HG02852 (cell line): ENCODE measurements at regions not wholly inside any gene's neighbourhood (a gene's known extent, or its start where the extent isn't known, plus 50 kb on each side); places are given as distances from the start of the nearest gene placed in this dataset.
"Not testable (repeated sequence)": the region's sequence is repeated elsewhere in the genome, so short reads cannot be mapped to it uniquely, and the experiment has no call there.

Experiments
- ATAC-seq: cut with Tn5 transposase; IDR thresholded peaks from one replicate; pipeline ENCODE4 v1.9.1; 2021; ENCODE audit warnings: mild to moderate bottlenecking, moderate library complexity; ENCODE audit not compliant: unreplicated experiment

DNA sequence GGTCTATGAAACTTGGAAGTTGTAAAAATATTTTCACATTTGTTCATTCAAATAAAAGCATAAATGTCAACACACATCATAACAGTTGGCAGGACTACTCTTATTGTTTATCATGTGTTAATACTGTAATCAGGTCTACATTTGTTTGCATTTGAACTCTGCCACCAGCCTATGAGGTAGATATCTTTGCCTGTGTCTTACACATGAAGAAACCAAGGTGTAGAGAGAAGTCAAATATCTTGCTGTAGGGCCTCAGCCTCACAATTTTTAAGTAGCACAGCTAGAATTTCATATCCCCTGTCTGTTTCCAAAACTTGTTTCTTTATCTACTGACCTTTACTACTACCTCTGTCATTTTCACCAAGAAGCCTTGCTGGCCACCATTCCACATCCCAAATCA is 161.9 kb downstream of the ZIC4 start:
- no peak for ATAC-seq

DNA sequence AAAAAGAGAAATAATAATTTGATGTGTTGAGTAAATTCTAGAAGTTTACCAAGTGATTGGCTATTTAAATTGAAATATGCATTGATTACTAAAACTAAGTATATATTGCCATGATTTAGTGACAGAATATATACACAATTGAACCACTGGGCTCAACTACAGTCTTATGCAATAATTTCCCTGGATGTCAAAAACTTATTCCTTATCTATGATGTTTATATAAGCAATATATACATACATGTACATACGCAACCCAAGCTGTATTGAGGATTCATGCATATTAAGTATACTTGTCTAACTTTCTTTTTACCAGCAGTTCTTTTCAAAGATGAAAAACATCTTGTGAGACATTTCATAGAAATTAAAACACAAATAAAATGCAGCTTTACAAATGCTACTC is 165.8 kb downstream of the ZIC4 start:
- no peak for ATAC-seq

DNA sequence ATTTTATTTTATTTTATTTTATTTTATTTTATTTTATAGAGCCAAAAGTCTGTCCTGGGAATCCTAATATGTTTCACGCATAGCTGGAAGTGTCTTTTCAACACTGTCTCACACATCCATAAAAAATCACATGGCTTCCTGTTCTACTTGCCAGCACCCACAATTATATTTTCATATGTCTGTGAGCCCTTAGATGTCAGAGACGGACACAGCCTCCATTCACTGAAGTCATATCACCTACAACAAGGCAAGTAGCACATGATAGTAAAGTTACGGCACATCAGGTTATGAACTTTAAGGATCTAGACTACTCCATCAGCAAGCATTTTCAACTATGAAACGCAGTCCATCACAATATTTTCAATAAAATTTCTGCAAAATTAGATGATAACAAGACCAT is 168.4 kb downstream of the ZIC4 start:
- ATAC-seq = no peak

DNA sequence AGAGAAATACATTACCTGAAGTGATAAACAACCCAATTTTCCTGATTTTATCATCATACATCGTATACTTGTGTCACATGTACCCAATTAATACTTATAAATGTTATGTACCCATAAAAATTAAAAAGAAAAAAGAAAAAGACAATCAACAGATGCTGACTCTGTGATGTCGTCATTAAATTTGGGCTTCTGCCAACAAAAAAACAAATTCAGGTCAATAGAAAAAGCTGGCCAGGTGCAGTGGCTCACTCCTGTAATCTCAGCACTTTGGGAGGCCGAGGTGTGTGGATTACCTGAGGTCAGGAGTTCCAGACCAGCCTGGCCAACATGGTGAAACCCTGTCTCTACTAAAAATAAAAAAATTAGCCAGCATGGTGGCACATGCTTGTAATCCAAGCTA is 174.4 kb downstream of the ZIC4 start:
- ATAC-seq = not testable (repeated sequence)

DNA sequence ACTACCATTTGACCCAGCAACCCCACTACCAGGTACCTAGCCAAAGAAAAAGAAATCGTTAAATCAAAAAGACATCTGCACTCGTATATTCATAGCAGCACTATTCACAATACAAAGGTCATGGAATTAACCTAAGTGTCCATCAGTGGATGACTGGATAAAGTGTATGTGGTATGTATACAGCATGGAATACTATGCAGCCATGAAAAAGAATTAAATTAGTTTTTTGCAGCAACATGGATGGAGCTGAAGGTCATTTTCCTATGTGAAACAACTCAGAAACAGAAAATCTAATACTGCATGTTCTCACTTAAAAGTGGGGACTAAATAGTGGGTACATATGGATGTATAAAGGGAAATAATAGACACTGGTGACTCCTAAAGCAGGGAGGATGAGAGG is 175.2 kb downstream of the ZIC4 start:
- ATAC-seq = no peak

DNA sequence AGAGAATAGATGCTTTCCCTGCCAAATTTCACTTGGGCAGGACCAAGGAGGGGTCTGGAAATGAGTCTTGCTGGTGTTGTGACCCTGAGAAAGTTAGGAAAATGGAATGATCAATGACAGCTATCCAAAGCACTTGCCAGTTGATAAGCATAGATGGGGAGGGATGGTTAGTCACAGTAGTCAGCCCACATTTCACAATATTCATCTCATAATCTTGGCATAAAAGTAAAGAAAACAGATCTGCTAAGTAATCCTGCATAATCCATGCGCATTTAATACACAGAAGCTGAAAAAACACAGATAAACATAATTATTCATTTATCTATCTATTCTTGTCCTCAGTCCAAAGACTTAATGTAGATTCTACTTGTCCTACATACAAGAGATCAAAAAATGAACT is 184.1 kb downstream of the ZIC4 start:
- ATAC-seq = no peak

- ATAC-seq = no peak
Observed at GRCh38 chr3:147218965-147219364, 187.4 kb downstream of the ZIC4 start.

GRCh38 chr3:147216143-147216673 is 190.1 kb downstream of the ZIC4 start:
- peak; percentile 52 for ATAC-seq

GRCh38 chr3:147215660-147216059 is 190.7 kb downstream of the ZIC4 start:
- ATAC-seq = peak; percentile 59

- no peak for ATAC-seq
Observed at GRCh38 chr3:147213633-147214032, 192.7 kb downstream of the ZIC4 start.

- ATAC-seq = no peak
Observed at GRCh38 chr3:147210676-147211075, 195.7 kb downstream of the ZIC4 start.

DNA sequence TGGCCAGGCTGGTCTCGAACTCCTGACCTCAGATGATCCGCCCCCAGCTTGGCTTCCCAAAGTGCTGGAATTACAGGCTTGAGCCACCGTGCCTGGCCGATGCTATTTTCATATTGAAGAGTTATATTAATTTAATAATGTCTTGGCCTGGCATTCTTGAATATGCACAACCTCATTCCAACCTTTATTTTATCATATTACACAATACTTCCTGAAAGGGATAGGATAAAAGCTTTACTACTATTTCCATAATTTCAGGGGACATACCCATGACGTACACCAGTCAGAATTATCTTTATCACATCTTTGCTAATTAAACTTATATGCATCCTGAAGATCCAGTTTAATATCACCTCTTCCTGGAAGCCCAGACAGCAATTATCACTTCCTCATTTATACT is 205.3 kb downstream of the ZIC4 start:
- no peak for ATAC-seq

- no peak for ATAC-seq
Observed at GRCh38 chr3:147200545-147200944, 205.8 kb downstream of the ZIC4 start.

- ATAC-seq = peak; percentile 79
Observed at GRCh38 chr3:147197739-147198138, 208.6 kb downstream of the ZIC4 start.

- ATAC-seq = no peak
Observed at GRCh38 chr3:147195887-147196286, 210.5 kb downstream of the ZIC4 start.

- peak; percentile 74 for ATAC-seq
Observed at GRCh38 chr3:147191795-147192385, 214.5 kb downstream of the ZIC4 start.

- no peak for ATAC-seq
Observed at GRCh38 chr3:147189016-147189415, 217.3 kb downstream of the ZIC4 start.

DNA sequence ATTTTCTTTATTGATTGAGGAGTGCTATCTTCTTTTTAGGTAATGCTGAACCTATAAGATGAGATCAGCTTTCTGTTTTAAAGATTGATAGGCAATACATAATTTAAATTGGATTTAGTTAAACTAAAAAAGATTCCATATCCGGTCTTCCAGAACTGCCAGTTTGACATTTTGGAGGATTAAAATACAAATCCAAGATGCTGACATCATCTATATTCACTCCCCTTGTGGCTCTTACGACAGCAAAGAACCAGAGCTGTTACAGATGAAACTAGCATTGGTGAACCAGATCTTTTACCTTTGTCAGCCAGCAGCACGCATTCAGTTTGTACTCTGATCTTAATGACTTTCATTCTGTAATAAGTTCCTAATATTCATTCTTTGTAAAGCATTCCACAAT is 218.7 kb downstream of the ZIC4 start:
- ATAC-seq = no peak

DNA sequence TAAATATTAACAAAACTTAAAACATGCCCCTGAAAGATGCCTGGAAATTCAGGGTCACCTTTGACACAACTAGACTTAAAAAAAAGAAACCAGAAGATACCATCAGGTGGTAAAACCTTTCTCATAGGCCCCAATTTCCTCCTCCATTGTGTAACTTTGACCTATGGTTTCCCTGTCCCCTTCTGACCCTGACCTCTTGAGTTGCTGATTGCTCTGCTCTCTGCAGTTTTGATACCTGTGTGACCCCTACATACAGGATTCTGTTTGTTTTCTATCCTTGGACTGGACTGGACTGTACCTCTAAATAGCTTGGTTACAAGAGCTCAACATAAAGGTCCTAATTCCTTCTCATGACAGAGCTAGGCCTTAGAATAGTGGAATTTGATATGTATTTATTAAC is 220.6 kb downstream of the ZIC4 start:
- no peak for ATAC-seq

DNA sequence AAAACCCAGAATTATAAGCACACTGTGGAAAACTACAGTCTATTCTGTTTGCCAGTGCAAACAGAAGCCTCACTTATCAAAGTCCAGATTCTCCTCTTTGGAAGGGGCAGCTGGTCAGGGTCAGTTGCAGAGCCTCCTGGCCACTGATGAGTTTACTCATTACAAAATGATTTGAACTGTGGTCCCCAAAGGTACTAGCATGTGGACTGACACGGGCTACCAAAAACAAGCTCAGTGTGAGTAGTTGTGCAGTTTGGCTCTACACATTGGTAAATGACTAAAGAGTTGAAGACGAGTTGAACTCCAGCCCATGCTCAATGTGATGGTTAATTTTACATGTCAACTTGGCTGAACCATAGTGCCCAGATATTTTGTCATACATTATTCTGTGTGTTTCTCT is 221.5 kb downstream of the ZIC4 start:
- ATAC-seq = no peak

DNA sequence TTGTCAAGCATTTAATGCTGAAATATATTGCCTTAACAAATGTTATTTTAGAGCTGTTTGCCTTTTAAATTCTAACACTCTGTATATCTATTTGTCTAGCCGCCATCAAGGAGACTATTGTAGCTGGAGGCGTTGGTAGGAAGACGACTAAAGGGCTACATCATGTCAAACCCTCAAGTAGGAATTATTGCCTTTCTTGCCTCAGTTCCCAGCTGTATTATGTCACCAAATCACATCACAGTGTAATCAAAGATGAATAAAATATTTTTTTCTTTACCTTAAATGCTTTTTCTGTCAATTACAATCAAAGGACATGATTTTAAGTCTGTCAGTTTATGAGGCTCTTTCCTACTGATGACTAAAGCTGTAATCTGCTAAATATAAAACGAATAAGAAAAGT is 233.1 kb downstream of the ZIC4 start:
- no peak for ATAC-seq

DNA sequence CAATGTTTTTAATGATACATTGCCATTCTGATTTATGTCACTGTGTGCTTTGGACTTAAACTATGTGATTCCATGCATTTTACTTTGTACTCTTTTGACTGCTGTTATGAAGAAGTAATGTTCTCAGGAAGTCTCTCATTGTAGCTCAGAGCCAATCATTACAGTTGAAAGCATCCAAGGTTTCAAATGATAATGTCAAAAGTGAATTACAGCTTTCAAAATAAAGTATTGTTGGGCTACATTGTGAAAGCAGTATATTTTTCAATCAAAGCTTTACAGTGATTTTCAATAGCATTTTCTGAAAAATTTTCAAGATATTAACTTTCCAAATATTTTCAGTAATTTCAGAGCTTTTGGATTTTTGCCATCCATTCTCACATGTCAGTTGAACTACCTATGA is 243.6 kb downstream of the ZIC4 start:
- no peak for ATAC-seq

- ATAC-seq = no peak
Observed at GRCh38 chr3:147161833-147162232, 244.5 kb downstream of the ZIC4 start.
